Skeletal muscle cell (primary cell): ENCODE measurements at regions not wholly inside any gene's neighbourhood (a gene's known extent, or its start where the extent isn't known, plus 50 kb on each side); places are given as distances from the start of the nearest gene placed in this dataset.

Source experiments
- DNase-seq: peaks from one replicate; pipeline ENCODE4 v3.0.0-alpha.2; 2010; ENCODE audit warnings: low read depth
- H3K4me3 ChIP-seq: 2 replicates; pipeline ENCODE4 v1.5.1; 2011; ENCODE audit warnings: low read depth, mild to moderate bottlenecking, control low read depth, low read length, moderate library complexity

GRCh38 chr9:107064378-107064777, 201.4 kb downstream of the ZNF462 start:
- H3K4me3 ChIP-seq, result no peak overlapping the region

GRCh38 chr9:107065549-107065948, 202.6 kb downstream of the ZNF462 start:
- DNase-seq, result no peak
- H3K4me3 ChIP-seq, result no peak overlapping the region

More at GRCh38 chr9:107064378-107064777, 201.4 kb downstream of the ZNF462 start:
- no peak for DNase-seq

GRCh38 chr9:107067739-107068416, 204.9 kb downstream of the ZNF462 start:
- no peak for DNase-seq
- no peak overlapping the region for H3K4me3 ChIP-seq

- no peak for DNase-seq
- H3K4me3 ChIP-seq, result no peak overlapping the region
These were observed 205.6 kb downstream of the ZNF462 start for GRCh38 chr9:107068581-107068980.

- DNase-seq, result no peak
- no peak overlapping the region for H3K4me3 ChIP-seq
These were observed 207.6 kb downstream of the ZNF462 start for GRCh38 chr9:107070586-107070985.

- H3K4me3 ChIP-seq, result no peak overlapping the region
- DNase-seq, result no peak
These were observed 205.0 kb upstream of the RAD23B start for GRCh38 chr9:107078061-107078460.

GRCh38 chr9:107079589-107079988, 203.5 kb upstream of the RAD23B start:
- DNase-seq, result no peak
- no peak overlapping the region for H3K4me3 ChIP-seq

GRCh38 chr9:107080130-107080529, 202.9 kb upstream of the RAD23B start:
- no peak for DNase-seq
- H3K4me3 ChIP-seq, result no peak overlapping the region

- H3K4me3 ChIP-seq, result no peak overlapping the region
- no peak for DNase-seq
These were observed 196.6 kb upstream of the RAD23B start for GRCh38 chr9:107086460-107086859.

- no peak overlapping the region for H3K4me3 ChIP-seq
- DNase-seq, result no peak
These were observed 195.9 kb upstream of the RAD23B start for GRCh38 chr9:107087222-107087621.

GRCh38 chr9:107090218-107090617, 192.9 kb upstream of the RAD23B start:
- no peak for DNase-seq
- H3K4me3 ChIP-seq, result no peak overlapping the region

GRCh38 chr9:107093365-107094060, 189.6 kb upstream of the RAD23B start:
- no peak overlapping the region for H3K4me3 ChIP-seq
- DNase-seq, result no peak

- no peak for DNase-seq
- no peak overlapping the region for H3K4me3 ChIP-seq
These were observed 188.7 kb upstream of the RAD23B start for GRCh38 chr9:107094370-107094769.

GRCh38 chr9:107100591-107100990, 182.5 kb upstream of the RAD23B start:
- no peak overlapping the region for H3K4me3 ChIP-seq
- DNase-seq, result no peak

- no peak for DNase-seq
- H3K4me3 ChIP-seq, result no peak overlapping the region
These were observed 181.1 kb upstream of the RAD23B start for GRCh38 chr9:107102011-107102410.

- DNase-seq, result no peak
These were observed 179.5 kb upstream of the RAD23B start for GRCh38 chr9:107103621-107104020.

GRCh38 chr9:107105784-107106183, 177.3 kb upstream of the RAD23B start:
- H3K4me3 ChIP-seq, result no peak overlapping the region
- no peak for DNase-seq

More at GRCh38 chr9:107103621-107104020, 179.5 kb upstream of the RAD23B start:
- no peak overlapping the region for H3K4me3 ChIP-seq

- DNase-seq, result no peak
- H3K4me3 ChIP-seq, result no peak overlapping the region
These were observed 176.7 kb upstream of the RAD23B start for GRCh38 chr9:107106416-107106815.

GRCh38 chr9:107108342-107109130, 174.5 kb upstream of the RAD23B start:
- DNase-seq, result no peak
- H3K4me3 ChIP-seq, result no peak overlapping the region

GRCh38 chr9:107109324-107109723, 173.8 kb upstream of the RAD23B start:
- H3K4me3 ChIP-seq, result no peak overlapping the region
- DNase-seq, result no peak
